ENCODE measurements at regions not wholly inside any gene's neighbourhood (a gene's known extent, or its start where the extent isn't known, plus 50 kb on each side); places are given as distances from the start of the nearest gene placed in this dataset.

- TF ChIP-seq POLR2A (IDR thresholded peaks at IDR 0.05) = no peak
- TF ChIP-seq CTCF (IDR thresholded peaks at IDR 0.05) = no peak
Measured at GRCh38 chr9:91075279-91075678, 273.7 kb downstream of the SYK start.
